Right lobe of liver (tissue), 4 donors: ENCODE measurements at regions not wholly inside any gene's neighbourhood (a gene's known extent, or its start where the extent isn't known, plus 50 kb on each side); places are given as distances from the start of the nearest gene placed in this dataset.

Experiments
- POLR2A ChIP-seq: fragments of 450-650 bp; IDR thresholded peaks from one replicate; pipeline ENCODE4 v1.6.1; 2017; ENCODE audit warnings: antibody characterized with exemption, mild to moderate bottlenecking
- TF ChIP-seq, protein P1 (sequence below), 4 donors: fragments of 200-600 bp in 3 of 4; fragments of 450-650 bp in 1 of 4; IDR thresholded peaks; one replicate each; pipeline versions ENCODE4 v1.5.1 to v1.8.0; 2016 to 2022; ENCODE audit warnings: antibody characterized with exemption in 4 of 4, mild to moderate bottlenecking in 2 of 4
- donor health status: DM: no; HTN: no; CAD: no.
- donor health status: DM: no; HTN: no; CAD: no.
- donor health status: DM: no; HTN: yes; CAD: no.

DNA sequence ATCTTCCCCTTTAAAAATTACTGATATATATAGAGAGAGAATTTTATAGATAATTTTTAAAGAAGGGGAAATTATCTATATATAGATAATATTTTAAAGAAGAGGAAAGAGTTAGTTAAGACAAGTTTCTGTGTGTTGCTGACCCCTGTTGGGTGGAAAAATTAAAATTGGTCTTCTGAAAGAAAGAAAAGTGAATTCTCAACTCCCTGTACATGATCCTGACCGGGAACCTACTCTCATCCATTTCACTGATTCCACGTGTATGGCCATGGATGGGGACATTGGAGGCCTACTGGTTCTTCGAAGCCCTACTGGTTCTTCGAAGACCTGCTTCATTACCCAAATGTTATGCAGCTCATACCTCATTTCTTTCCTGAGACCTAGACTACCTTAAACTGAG, 53.0 kb upstream of the TCF21 start:
- TF ChIP-seq, protein P1, sequence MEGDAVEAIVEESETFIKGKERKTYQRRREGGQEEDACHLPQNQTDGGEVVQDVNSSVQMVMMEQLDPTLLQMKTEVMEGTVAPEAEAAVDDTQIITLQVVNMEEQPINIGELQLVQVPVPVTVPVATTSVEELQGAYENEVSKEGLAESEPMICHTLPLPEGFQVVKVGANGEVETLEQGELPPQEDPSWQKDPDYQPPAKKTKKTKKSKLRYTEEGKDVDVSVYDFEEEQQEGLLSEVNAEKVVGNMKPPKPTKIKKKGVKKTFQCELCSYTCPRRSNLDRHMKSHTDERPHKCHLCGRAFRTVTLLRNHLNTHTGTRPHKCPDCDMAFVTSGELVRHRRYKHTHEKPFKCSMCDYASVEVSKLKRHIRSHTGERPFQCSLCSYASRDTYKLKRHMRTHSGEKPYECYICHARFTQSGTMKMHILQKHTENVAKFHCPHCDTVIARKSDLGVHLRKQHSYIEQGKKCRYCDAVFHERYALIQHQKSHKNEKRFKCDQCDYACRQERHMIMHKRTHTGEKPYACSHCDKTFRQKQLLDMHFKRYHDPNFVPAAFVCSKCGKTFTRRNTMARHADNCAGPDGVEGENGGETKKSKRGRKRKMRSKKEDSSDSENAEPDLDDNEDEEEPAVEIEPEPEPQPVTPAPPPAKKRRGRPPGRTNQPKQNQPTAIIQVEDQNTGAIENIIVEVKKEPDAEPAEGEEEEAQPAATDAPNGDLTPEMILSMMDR (IDR thresholded peaks at IDR 0.05), result peak in 1 of 4 donors; percentile 7
- TF ChIP-seq POLR2A, result no peak
